ENCODE measurements at regions not wholly inside any gene's neighbourhood (a gene's known extent, or its start where the extent isn't known, plus 50 kb on each side); places are given as distances from the start of the nearest gene placed in this dataset.
A peak's percentile ranks its signal among the peaks of the same experiment; 100 is the strongest.

DNA sequence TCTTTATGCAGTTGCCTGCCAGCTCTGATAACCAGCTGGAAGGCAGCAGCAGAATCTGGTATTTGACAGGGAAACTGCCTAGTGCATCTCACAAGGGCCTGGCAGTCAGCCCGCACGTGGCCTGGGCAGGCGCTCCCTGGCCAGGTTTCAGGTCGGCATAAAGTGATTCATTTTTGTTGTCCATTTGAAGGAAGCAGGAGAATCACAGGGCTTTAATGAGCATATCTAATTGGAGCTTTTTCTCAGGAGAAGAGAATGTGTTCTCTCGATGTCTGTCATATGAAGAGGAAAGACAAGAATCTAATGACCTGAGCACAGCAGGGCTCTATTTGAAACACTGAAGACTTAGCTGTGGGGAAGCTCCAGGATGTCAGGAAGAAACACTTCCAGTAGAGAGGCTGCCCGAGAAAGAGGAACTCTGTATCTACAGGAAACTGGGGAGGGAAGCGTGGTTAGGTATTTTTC lies 98.8 kb upstream of the MB21D2 start:
- peak; percentile 57 for DNase-seq (ENCODE audit: low spot score)
- Histone ChIP-seq H3K4me1 (ENCODE audit: insufficient read depth) (peaks cover 20% of the 10 kb centered on the region), H3K27ac (ENCODE audit: low read depth) (no peak overlapping the region), H3K9me2 (ENCODE audit: insufficient read depth) (no peaks in the 10 kb centered on the region), H2AFZ (peak overlapping the region; percentile 48; the same call in 1 of the 2 replicates), H4K20me1 (replicated peaks; ENCODE audit: insufficient read depth) (no peaks in the 10 kb centered on the region), H3K4me2 (peak overlapping the region; percentile 19), H3K36me3 (ENCODE audit: insufficient read depth) (no peaks in the 10 kb centered on the region), H3K79me2 (replicated peaks; ENCODE audit: insufficient read depth) (no peaks in the 10 kb centered on the region), H3F3A (replicated peaks; ENCODE audit: low read depth) (no peaks in the 10 kb centered on the region), H3K27me3 (ENCODE audit: insufficient read depth) (no peaks in the 10 kb centered on the region), H3K4me3 (no peak overlapping the region)
- TF ChIP-seq, protein P1, sequence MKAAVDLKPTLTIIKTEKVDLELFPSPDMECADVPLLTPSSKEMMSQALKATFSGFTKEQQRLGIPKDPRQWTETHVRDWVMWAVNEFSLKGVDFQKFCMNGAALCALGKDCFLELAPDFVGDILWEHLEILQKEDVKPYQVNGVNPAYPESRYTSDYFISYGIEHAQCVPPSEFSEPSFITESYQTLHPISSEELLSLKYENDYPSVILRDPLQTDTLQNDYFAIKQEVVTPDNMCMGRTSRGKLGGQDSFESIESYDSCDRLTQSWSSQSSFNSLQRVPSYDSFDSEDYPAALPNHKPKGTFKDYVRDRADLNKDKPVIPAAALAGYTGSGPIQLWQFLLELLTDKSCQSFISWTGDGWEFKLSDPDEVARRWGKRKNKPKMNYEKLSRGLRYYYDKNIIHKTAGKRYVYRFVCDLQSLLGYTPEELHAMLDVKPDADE (IDR thresholded peaks at IDR 0.05), result no peak
- TF ChIP-seq JUNB (IDR thresholded peaks at IDR 0.05; ENCODE audit: unreplicated experiment) (no peak), ZNF331 (CRISPR knock-in tag; IDR thresholded peaks at IDR 0.05; ENCODE audit: low read depth) (no peak), STAT1 (IDR thresholded peaks at IDR 0.05; ENCODE audit: unreplicated experiment) (no peak)
- TF ChIP-seq, protein P2, sequence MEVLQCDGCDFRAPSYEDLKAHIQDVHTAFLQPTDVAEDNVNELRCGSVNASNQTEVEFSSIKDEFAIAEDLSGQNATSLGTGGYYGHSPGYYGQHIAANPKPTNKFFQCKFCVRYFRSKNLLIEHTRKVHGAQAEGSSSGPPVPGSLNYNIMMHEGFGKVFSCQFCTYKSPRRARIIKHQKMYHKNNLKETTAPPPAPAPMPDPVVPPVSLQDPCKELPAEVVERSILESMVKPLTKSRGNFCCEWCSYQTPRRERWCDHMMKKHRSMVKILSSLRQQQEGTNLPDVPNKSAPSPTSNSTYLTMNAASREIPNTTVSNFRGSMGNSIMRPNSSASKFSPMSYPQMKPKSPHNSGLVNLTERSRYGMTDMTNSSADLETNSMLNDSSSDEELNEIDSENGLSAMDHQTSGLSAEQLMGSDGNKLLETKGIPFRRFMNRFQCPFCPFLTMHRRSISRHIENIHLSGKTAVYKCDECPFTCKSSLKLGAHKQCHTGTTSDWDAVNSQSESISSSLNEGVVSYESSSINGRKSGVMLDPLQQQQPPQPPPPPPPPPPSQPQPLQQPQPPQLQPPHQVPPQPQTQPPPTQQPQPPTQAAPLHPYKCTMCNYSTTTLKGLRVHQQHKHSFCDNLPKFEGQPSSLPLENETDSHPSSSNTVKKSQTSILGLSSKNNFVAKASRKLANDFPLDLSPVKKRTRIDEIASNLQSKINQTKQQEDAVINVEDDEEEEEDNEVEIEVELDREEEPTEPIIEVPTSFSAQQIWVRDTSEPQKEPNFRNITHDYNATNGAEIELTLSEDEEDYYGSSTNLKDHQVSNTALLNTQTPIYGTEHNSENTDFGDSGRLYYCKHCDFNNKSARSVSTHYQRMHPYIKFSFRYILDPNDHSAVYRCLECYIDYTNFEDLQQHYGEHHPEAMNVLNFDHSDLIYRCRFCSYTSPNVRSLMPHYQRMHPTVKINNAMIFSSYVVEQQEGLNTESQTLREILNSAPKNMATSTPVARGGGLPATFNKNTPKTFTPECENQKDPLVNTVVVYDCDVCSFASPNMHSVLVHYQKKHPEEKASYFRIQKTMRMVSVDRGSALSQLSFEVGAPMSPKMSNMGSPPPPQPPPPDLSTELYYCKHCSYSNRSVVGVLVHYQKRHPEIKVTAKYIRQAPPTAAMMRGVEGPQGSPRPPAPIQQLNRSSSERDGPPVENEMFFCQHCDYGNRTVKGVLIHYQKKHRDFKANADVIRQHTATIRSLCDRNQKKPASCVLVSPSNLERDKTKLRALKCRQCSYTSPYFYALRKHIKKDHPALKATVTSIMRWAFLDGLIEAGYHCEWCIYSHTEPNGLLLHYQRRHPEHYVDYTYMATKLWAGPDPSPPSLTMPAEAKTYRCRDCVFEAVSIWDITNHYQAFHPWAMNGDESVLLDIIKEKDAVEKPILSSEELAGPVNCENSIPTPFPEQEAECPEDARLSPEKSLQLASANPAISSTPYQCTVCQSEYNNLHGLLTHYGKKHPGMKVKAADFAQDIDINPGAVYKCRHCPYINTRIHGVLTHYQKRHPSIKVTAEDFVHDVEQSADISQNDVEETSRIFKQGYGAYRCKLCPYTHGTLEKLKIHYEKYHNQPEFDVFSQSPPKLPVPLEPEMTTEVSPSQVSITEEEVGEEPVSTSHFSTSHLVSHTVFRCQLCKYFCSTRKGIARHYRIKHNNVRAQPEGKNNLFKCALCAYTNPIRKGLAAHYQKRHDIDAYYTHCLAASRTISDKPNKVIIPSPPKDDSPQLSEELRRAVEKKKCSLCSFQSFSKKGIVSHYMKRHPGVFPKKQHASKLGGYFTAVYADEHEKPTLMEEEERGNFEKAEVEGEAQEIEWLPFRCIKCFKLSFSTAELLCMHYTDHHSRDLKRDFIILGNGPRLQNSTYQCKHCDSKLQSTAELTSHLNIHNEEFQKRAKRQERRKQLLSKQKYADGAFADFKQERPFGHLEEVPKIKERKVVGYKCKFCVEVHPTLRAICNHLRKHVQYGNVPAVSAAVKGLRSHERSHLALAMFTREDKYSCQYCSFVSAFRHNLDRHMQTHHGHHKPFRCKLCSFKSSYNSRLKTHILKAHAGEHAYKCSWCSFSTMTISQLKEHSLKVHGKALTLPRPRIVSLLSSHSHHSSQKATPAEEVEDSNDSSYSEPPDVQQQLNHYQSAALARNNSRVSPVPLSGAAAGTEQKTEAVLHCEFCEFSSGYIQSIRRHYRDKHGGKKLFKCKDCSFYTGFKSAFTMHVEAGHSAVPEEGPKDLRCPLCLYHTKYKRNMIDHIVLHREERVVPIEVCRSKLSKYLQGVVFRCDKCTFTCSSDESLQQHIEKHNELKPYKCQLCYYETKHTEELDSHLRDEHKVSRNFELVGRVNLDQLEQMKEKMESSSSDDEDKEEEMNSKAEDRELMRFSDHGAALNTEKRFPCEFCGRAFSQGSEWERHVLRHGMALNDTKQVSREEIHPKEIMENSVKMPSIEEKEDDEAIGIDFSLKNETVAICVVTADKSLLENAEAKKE (CRISPR knock-in tag; IDR thresholded peaks at IDR 0.05), result peak; percentile 86; the same call in 1 of the 2 replicates
- Mint-ChIP-seq H3K9me3 (peaks cover 15% of the 10 kb centered on the region), H3K27me3 (ENCODE audit: insufficient read depth, low read depth, poor library complexity) (no peaks in the 10 kb centered on the region), H3K4me1 (peaks cover 23% of the 10 kb centered on the region), H3K27ac (no peak overlapping the region), H3K4me3 (peak overlapping the region; percentile 25; the same call in 2 of the 3 replicates), H3K36me3 (ENCODE audit: low read depth) (peaks cover 14% of the 10 kb centered on the region)
- ATAC-seq, result peak; percentile 97
